Fibroblast of skin of back (primary cell): ENCODE measurements at regions not wholly inside any gene's neighbourhood (a gene's known extent, or its start where the extent isn't known, plus 50 kb on each side); places are given as distances from the start of the nearest gene placed in this dataset.
"Not testable (repeated sequence)": the region's sequence is repeated elsewhere in the genome, so short reads cannot be mapped to it uniquely, and the experiment has no call there.

ENCODE experiments used
- DNase-seq: peaks from one replicate; pipeline ENCODE4 v3.0.0-alpha.2; 2013

- not testable (repeated sequence) for DNase-seq
Measured at GRCh38 chr2:181737302-181737701, 57.0 kb upstream of the NEUROD1 start.

- DNase-seq: no peak
Measured at GRCh38 chr2:181738074-181738473, 57.8 kb upstream of the NEUROD1 start.

- no peak for DNase-seq
Measured at GRCh38 chr2:181738563-181738962, 58.2 kb upstream of the NEUROD1 start.

GRCh38 chr2:181741756-181742155 lies 61.4 kb upstream of the NEUROD1 start:
- DNase-seq: peak; percentile 63

GRCh38 chr2:181742361-181742760 lies 62.0 kb upstream of the NEUROD1 start:
- DNase-seq: no peak

- peak; percentile 58 for DNase-seq
Measured at GRCh38 chr2:181742922-181743722, 62.8 kb upstream of the NEUROD1 start.

- no peak for DNase-seq
Measured at GRCh38 chr2:181743723-181744031, 63.4 kb upstream of the NEUROD1 start.

- DNase-seq: no peak
Measured at GRCh38 chr2:181745796-181746540, 65.7 kb upstream of the NEUROD1 start.

GRCh38 chr2:181746844-181747243 lies 66.5 kb upstream of the NEUROD1 start:
- DNase-seq: no peak

- no peak for DNase-seq
Measured at GRCh38 chr2:181750305-181750704, 70.0 kb upstream of the NEUROD1 start.

GRCh38 chr2:181751266-181752030 lies 71.1 kb upstream of the NEUROD1 start:
- no peak for DNase-seq

GRCh38 chr2:181752301-181752700 lies 72.0 kb upstream of the NEUROD1 start:
- DNase-seq: no peak

GRCh38 chr2:181753686-181754085 lies 73.4 kb upstream of the NEUROD1 start:
- DNase-seq: no peak

- no peak for DNase-seq
Measured at GRCh38 chr2:181754105-181754504, 73.8 kb upstream of the NEUROD1 start.

- no peak for DNase-seq
Measured at GRCh38 chr2:181755181-181755580, 74.9 kb upstream of the NEUROD1 start.

- no peak for DNase-seq
Measured at GRCh38 chr2:181760521-181760920, 80.2 kb upstream of the NEUROD1 start.

- DNase-seq: no peak
Measured at GRCh38 chr2:181761175-181761574, 80.9 kb upstream of the NEUROD1 start.

- no peak for DNase-seq
Measured at GRCh38 chr2:181762000-181762399, 81.7 kb upstream of the NEUROD1 start.

GRCh38 chr2:181762848-181763247 lies 82.5 kb upstream of the NEUROD1 start:
- DNase-seq: no peak

- DNase-seq: no peak
Measured at GRCh38 chr2:181763423-181763822, 83.1 kb upstream of the NEUROD1 start.

GRCh38 chr2:181764095-181764963 lies 84.0 kb upstream of the NEUROD1 start:
- DNase-seq: no peak

- no peak for DNase-seq
Measured at GRCh38 chr2:181766129-181766528, 85.8 kb upstream of the NEUROD1 start.
